ENCODE measurements at regions not wholly inside any gene's neighbourhood (a gene's known extent, or its start where the extent isn't known, plus 50 kb on each side); places are given as distances from the start of the nearest gene placed in this dataset.

GRCh38 chr6:133004304-133004884 lies 190.0 kb downstream of the RPS12 start:
- TF ChIP-seq CTCF (IDR thresholded peaks at IDR 0.05), result no peak
- TF ChIP-seq EZH2 (IDR thresholded peaks at IDR 0.05; ENCODE audit: borderline replicate concordance, insufficient read depth, low read depth, low read length, poor library complexity, severe bottlenecking), result no peak
